ENCODE measurements at regions not wholly inside any gene's neighbourhood (a gene's known extent, or its start where the extent isn't known, plus 50 kb on each side); places are given as distances from the start of the nearest gene placed in this dataset.

DNA sequence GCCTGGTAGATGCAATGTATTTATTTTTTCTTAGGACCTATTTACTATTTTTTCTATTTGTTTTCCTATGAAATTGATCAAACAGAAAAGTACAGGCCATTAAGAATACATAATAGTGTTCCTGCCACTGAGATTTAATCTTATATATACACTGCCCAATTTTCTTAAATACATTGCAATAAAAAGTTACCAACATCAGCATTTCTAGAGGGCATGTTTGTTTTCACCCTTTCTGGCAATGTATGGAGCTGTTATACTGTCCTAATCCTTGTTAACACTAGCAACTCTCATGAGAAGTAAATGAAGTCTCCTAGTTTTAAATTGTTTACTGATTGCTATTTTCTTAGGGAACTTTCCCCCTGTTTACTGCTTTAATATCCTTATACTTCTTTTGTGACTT, 359.1 kb upstream of the SEMA3A start:
- no peak for TF ChIP-seq EZH2 (IDR thresholded peaks at IDR 0.05; ENCODE audit: low read length, unreplicated experiment)
- TF ChIP-seq, protein P1, sequence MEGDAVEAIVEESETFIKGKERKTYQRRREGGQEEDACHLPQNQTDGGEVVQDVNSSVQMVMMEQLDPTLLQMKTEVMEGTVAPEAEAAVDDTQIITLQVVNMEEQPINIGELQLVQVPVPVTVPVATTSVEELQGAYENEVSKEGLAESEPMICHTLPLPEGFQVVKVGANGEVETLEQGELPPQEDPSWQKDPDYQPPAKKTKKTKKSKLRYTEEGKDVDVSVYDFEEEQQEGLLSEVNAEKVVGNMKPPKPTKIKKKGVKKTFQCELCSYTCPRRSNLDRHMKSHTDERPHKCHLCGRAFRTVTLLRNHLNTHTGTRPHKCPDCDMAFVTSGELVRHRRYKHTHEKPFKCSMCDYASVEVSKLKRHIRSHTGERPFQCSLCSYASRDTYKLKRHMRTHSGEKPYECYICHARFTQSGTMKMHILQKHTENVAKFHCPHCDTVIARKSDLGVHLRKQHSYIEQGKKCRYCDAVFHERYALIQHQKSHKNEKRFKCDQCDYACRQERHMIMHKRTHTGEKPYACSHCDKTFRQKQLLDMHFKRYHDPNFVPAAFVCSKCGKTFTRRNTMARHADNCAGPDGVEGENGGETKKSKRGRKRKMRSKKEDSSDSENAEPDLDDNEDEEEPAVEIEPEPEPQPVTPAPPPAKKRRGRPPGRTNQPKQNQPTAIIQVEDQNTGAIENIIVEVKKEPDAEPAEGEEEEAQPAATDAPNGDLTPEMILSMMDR (conservative IDR thresholded peaks at IDR 0.05; ENCODE audit: low read depth, low read length) = no peak

Data from PC-3 (cell line).